ENCODE measurements at regions not wholly inside any gene's neighbourhood (a gene's known extent, or its start where the extent isn't known, plus 50 kb on each side); places are given as distances from the start of the nearest gene placed in this dataset.
"Not testable (repeated sequence)": the region's sequence is repeated elsewhere in the genome, so short reads cannot be mapped to it uniquely, and the experiment has no call there.

DNA sequence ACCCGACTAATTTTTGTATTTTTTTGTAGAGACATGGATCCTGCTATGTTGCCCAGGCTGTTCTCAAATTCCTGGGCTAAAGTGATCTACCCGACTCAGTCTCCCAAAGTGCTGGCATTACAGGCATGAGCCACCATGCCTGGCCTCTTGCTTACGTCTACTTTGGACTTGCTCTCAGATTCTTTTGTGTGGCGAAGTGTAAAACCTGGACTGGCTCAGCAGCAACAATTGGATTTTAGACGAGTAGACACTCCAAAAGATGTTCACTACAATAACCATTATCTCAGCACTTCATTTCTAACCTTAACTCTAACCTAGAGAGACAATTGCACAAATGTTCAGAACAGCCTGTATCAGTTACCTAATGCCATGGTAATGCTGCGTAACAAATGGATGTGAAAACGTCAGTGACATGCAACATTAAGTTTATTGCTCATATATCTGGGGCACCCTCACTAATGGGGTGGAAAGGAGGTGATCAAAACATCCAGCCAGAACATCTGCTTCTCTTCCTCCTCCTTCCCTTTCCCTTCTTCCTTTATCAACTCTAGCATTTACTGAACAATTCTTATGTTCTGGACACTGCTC lies 124.9 kb upstream of the MRI1 start:
- DNase-seq (ENCODE audit: low spot score) = no peak
- intact Hi-C loops (cut with micrococcal nuclease) = no loop called here

DNA sequence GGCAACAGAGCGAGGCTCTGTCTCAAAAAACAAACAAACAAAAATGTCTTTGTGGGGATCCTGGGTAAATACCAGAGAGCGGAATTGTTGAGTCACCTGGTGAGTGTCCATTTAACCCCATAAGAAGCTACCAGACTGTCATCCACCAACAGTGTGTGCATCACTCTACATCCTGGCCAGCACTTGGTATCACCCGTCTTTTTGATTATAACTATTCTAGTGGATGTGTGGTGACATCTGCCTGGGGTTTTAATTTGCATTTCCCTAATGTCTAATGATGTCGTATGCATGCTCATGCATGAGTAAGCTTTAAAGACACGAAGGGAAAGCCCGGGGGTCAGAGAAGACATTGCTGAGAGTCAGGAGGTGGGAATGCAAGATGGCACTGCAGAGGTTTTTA lies 126.7 kb upstream of the MRI1 start:
- no peaks in the 10 kb centered on the region for H3K36me3 Mint-ChIP-seq (ENCODE audit: low read depth)
- no peak for DNase-seq (ENCODE audit: low spot score)
- peaks cover 4% of the 10 kb centered on the region for H3K9me3 Mint-ChIP-seq
- peaks cover 6% of the 10 kb centered on the region for H3K27me3 Mint-ChIP-seq (ENCODE audit: insufficient read depth)
- no peak overlapping the region for H3K27ac Mint-ChIP-seq
- H3K4me3 Mint-ChIP-seq = no peak overlapping the region
- intact Hi-C loops (cut with micrococcal nuclease) = no loop called here
- H3K4me1 Mint-ChIP-seq (ENCODE audit: low read depth) = no peaks in the 10 kb centered on the region

More for the DNA sequence above, 124.9 kb upstream of the MRI1 start:
- H3K36me3 Mint-ChIP-seq (ENCODE audit: low read depth) = no peaks in the 10 kb centered on the region
- H3K27me3 Mint-ChIP-seq (ENCODE audit: insufficient read depth) = no peaks in the 10 kb centered on the region
- no peaks in the 10 kb centered on the region for H3K4me1 Mint-ChIP-seq (ENCODE audit: low read depth)
- H3K27ac Mint-ChIP-seq = no peak overlapping the region
- H3K4me3 Mint-ChIP-seq = no peak overlapping the region
- H3K9me3 Mint-ChIP-seq = peaks cover 4% of the 10 kb centered on the region

DNA sequence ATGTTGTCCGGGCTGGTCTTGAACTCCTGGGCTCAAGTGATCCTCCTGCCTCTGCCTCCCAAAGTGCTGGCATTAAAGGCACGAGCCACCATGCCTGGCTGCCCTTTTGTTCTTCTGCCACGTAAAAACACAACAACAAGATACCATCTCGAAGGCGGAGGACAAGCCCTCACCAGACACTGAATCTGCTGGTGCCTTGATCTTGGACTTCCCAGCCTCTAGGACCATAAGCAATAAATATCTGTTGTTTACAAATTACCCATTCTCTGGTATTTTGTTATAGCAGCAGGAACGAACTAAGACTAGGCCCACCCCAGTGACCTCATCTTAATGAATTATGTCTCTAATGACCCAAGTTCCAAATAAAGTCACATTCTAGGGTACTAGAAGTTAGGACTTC lies 128.4 kb upstream of the CACNA1A start:
- peaks cover 6% of the 10 kb centered on the region for H3K27me3 Mint-ChIP-seq (ENCODE audit: insufficient read depth)
- H3K27ac Mint-ChIP-seq = no peak overlapping the region
- no peak for DNase-seq (ENCODE audit: low spot score)
- H3K36me3 Mint-ChIP-seq (ENCODE audit: low read depth) = no peaks in the 10 kb centered on the region
- intact Hi-C loops (cut with micrococcal nuclease) = no loop called here
- no peaks in the 10 kb centered on the region for H3K4me1 Mint-ChIP-seq (ENCODE audit: low read depth)
- H3K4me3 Mint-ChIP-seq = no peak overlapping the region
- H3K9me3 Mint-ChIP-seq = peaks cover 4% of the 10 kb centered on the region

DNA sequence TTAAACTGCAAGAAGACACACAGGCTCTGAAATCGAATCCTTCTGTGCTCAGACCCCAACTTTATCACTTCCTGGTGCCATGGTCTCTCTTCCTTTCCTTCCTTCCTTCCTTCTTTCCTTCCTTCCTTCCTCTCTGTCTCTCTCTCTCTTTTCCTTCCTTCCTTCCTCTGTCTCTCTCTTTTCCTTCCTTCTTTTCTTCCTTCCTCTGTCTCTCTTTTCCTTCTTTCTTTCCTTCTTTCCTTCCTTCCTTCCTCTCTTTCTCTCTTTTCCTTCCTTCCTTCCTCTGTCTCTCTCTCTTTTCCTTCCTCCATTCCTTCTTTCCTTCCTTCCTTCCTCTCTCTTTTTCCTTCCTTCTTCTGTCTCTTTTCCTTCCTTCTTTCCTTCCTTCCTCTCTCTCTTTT lies 127.2 kb upstream of the CACNA1A start:
- Mint-ChIP-seq H3K27ac (no peak overlapping the region), H3K36me3 (ENCODE audit: low read depth) (no peaks in the 10 kb centered on the region), H3K27me3 (ENCODE audit: insufficient read depth) (peaks cover 6% of the 10 kb centered on the region), H3K9me3 (no peaks in the 10 kb centered on the region), H3K4me3 (no peak overlapping the region), H3K4me1 (ENCODE audit: low read depth) (no peaks in the 10 kb centered on the region)
- intact Hi-C loops (cut with micrococcal nuclease) = no loop called here
- DNase-seq (ENCODE audit: low spot score) = no peak

DNA sequence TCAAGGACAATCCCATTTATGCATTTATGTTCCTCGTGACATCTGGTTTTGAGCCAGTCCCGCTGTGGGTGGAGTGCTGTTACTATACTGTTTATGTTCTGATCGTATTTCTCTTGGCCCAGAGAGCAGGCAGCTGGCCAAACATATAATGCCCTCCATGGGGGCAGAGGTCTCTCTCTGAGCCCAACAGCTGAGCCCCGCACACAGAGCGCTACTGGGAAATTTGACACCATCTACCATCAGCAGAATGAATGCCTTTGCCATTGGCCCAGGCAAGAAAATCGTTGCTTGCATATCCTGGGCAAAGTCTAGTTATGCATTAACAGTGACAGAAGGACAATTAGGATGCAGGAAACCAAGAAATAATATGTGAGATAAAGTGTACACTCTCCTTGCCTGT lies 126.8 kb upstream of the CACNA1A start:
- H3K4me1 Mint-ChIP-seq (ENCODE audit: low read depth) = no peaks in the 10 kb centered on the region
- no peak overlapping the region for H3K27ac Mint-ChIP-seq
- intact Hi-C loops (cut with micrococcal nuclease) = no loop called here
- DNase-seq (ENCODE audit: low spot score) = no peak
- H3K36me3 Mint-ChIP-seq (ENCODE audit: low read depth) = no peaks in the 10 kb centered on the region
- H3K4me3 Mint-ChIP-seq = no peak overlapping the region
- peaks cover 6% of the 10 kb centered on the region for H3K27me3 Mint-ChIP-seq (ENCODE audit: insufficient read depth)
- no peaks in the 10 kb centered on the region for H3K9me3 Mint-ChIP-seq

DNA sequence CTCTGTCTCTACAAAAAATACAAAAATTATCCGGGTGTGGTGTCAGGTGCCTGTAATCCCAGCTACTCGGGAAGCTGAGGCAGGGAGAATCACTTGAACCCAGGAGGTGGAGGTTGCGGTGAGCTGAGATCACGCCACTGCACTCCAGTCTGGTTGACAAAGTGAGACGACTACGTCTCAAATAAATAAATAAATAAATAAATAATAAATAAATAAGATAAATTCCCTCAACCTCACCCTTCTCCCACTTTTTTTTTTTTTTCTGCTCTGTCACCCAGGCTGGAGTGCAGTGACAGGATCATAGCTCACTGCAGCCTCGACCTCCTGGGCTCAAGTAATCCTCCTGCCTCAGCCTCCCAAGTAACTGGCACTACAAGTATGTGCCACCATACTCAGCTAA lies 125.9 kb upstream of the CACNA1A start:
- H3K27me3 Mint-ChIP-seq (ENCODE audit: insufficient read depth); H3K36me3 Mint-ChIP-seq (ENCODE audit: low read depth): not testable (repeated sequence)

DNA sequence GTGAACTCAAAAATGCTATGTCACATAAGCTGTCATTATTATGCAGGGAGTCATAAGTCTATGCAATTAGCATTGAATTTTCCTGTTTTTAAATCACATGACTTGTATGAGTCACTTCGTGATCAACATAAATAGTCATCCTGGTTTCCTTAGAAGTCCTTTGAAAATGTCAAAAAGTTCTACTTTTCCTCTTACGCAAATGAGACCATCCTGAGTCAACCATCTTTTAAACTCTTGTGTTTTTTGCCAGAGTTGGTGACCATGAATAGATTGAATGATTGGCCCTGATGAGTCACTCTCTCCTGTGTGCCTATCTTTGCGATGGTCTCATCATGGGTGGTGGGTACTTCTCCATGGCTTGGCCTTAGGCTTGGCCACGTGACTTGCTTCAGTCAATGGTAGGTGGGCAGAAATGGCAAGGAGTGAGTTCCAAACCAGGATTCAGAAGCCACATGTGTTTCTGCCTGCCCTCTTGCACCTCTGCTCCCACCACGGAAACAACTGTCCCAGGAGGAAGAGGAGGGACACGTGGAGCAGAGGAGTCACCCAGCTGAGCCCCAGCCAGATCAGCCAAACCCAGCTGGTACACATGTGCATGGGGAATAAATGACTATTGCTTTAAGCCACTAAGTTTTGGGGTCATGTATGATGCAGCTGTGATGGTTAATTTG lies 123.5 kb upstream of the CACNA1A start:
- DNase-seq (ENCODE audit: low spot score) = no peak
- no peak overlapping the region for H3K27ac Mint-ChIP-seq
- H3K27me3 Mint-ChIP-seq (ENCODE audit: insufficient read depth) = peaks cover 12% of the 10 kb centered on the region
- no peak overlapping the region for H3K4me3 Mint-ChIP-seq
- no peaks in the 10 kb centered on the region for H3K9me3 Mint-ChIP-seq
- H3K4me1 Mint-ChIP-seq (ENCODE audit: low read depth) = no peaks in the 10 kb centered on the region
- intact Hi-C loops (cut with micrococcal nuclease) = no loop called here
- no peaks in the 10 kb centered on the region for H3K36me3 Mint-ChIP-seq (ENCODE audit: low read depth)

More for the DNA sequence above, 125.9 kb upstream of the CACNA1A start:
- H3K4me3 Mint-ChIP-seq; H3K27ac Mint-ChIP-seq; H3K4me1 Mint-ChIP-seq (ENCODE audit: low read depth); intact Hi-C loops (cut with micrococcal nuclease); DNase-seq (ENCODE audit: low spot score); H3K9me3 Mint-ChIP-seq: not testable (repeated sequence)

DNA sequence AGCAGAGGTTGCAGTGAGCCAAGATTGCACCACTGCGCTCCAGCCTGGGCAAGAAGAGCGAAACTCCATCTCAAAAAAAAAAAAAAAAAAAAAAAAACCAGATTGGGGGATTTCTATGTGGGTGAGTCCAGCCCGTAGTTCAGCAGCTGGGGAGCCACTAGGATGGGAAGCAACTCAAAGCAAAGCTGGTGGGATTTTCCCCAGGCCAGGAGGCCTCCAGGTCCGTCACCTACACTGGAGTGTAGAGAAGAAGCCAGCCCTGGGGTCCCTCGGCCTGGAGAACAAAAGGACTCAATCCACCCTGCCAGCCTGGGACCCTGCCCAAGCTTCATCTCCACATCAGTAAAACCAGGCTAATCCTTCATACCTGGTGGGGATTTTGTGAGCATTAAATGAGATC lies 121.3 kb upstream of the CACNA1A start:
- no peaks in the 10 kb centered on the region for H3K9me3 Mint-ChIP-seq

DNA sequence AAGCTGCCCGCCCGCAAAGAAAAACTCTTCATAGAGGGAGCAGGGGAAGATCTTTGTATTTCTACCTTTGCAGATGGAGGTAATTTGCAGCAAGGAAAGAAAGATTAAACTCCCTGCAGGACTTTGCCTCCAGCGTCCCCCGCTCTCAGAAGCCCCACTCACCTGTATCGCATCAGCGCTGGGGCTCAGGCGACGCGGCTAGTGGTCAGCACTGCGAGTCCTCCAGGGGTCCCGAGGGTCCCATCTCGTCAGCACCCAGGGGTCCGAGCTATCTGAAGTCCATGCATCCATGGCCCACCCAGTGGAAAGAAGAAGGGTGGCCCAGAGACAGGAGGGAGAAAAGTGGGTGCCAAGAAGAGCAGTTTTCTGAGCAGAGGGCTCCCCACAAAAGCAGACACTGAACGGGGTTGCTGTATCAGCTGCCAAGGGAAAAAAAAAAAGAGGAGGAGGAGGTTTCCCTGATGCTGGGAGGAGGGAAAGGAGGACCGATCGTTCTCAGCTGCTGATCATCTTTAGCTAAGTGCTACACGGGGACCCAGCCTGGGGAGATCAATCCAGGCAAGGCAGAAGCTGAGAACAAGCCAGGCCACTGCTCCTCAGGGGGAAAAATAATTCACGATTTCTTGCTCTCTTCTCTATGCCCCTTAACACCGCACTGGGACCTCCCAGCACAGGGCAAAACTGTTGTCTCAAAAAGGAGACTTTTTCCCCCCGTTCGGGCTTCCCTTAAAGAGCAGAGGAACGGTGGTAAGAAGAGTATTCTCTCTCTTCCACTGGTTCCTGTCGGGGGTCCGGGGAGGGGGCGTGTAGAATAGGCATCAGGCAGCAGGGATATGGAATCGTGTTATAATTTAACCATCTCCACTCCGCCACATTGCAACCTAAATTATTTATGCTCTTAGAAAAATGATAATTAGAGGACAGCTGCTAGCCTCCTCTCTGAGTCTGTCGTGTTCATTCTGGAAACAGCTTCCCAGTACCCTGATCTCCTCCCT lies 117.7 kb upstream of the CACNA1A start:
- no peak overlapping the region for H3K4me3 Mint-ChIP-seq
- no peak for DNase-seq (ENCODE audit: low spot score)
- no peaks in the 10 kb centered on the region for H3K4me1 Mint-ChIP-seq (ENCODE audit: low read depth)
- H3K27me3 Mint-ChIP-seq (ENCODE audit: insufficient read depth) = peaks cover 21% of the 10 kb centered on the region
- intact Hi-C loops (cut with micrococcal nuclease) = no loop called here
- H3K36me3 Mint-ChIP-seq (ENCODE audit: low read depth) = no peaks in the 10 kb centered on the region
- H3K9me3 Mint-ChIP-seq = no peaks in the 10 kb centered on the region
- H3K27ac Mint-ChIP-seq = no peak overlapping the region

More for the DNA sequence above, 121.3 kb upstream of the CACNA1A start:
- Mint-ChIP-seq H3K4me1 (ENCODE audit: low read depth) (no peaks in the 10 kb centered on the region), H3K27me3 (ENCODE audit: insufficient read depth) (peaks cover 19% of the 10 kb centered on the region), H3K4me3 (no peak overlapping the region), H3K27ac (no peak overlapping the region), H3K36me3 (ENCODE audit: low read depth) (no peaks in the 10 kb centered on the region)
- intact Hi-C loops (cut with micrococcal nuclease) = no loop called here
- DNase-seq (ENCODE audit: low spot score) = no peak

DNA sequence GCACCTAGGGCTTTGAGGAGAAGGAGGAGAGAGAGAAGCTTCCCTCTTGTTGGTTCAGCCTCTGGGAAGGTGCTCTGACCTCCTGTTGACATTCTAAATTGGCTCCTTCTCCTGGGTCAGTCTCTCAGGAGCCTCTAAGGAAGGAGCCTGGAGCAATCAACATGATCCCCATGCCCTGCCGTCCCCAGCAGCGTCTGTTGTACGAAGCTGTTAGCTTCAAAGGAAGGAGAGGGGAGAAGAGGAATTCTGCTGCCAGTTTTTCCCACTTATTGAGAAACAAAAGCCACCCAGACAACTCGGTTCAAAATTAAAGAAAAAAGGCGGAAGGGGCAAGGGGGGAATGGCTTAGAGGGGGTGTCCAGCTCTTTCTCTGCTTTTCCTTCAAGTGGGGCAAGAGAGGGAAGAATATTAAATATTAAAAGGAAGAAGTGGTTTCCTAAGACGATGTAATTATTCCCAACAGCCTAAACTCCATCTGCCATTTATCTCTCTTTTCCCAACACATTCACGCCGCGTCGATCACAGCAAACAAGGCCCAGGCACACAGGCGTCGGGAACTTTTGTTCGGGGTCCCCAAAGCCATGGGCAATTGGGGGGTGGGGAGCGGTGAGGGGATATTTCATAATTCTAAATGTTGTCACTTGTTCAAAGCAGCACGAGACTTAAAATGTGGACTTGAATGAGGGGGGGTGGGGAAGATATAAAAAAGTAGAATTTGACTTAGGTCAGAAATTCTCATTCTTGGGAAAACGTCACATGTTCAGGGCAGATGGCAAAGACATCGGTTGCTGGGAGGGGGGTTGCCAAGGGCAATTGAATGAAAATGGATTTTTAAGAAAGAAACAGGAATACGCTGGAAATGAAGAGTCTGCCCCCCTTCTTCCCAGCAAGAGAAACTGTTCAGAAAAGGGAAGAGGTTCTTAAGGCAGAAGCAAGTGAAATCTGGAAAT lies 116.8 kb upstream of the CACNA1A start:
- Mint-ChIP-seq H3K27me3 (ENCODE audit: insufficient read depth) (peaks cover 25% of the 10 kb centered on the region), H3K27ac (no peak overlapping the region)
- intact Hi-C loops (cut with micrococcal nuclease) = no loop called here

DNA sequence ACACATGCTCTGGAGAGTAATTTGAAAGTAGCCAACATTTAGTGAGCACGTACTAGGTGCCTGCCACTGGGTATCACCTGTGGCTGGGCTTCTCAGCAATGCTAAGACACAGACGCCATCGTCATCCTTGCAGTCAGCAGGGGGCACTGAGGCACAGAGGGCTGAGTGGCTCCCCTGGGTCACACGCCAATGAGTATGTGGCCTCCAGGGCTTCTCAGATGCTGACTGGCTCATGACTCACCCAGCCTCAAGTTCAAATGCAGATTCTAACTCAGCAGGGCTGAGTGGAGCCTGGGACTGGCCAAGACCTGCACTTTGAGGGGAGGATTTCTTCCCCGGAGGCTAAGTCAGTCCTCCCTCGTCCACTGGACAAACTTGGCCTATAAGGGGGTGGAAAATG lies 115.1 kb upstream of the CACNA1A start:
- Mint-ChIP-seq H3K9me3 (no peaks in the 10 kb centered on the region), H3K27me3 (ENCODE audit: insufficient read depth) (peaks cover 28% of the 10 kb centered on the region), H3K4me1 (ENCODE audit: low read depth) (no peaks in the 10 kb centered on the region), H3K4me3 (no peak overlapping the region), H3K27ac (no peak overlapping the region), H3K36me3 (ENCODE audit: low read depth) (no peaks in the 10 kb centered on the region)
- intact Hi-C loops (cut with micrococcal nuclease) = no loop called here
- no peak for DNase-seq (ENCODE audit: low spot score)

More for the DNA sequence above, 116.8 kb upstream of the CACNA1A start:
- Mint-ChIP-seq H3K4me1 (ENCODE audit: low read depth) (no peaks in the 10 kb centered on the region), H3K4me3 (no peak overlapping the region), H3K36me3 (ENCODE audit: low read depth) (no peaks in the 10 kb centered on the region), H3K9me3 (no peaks in the 10 kb centered on the region)
- no peak for DNase-seq (ENCODE audit: low spot score)

DNA sequence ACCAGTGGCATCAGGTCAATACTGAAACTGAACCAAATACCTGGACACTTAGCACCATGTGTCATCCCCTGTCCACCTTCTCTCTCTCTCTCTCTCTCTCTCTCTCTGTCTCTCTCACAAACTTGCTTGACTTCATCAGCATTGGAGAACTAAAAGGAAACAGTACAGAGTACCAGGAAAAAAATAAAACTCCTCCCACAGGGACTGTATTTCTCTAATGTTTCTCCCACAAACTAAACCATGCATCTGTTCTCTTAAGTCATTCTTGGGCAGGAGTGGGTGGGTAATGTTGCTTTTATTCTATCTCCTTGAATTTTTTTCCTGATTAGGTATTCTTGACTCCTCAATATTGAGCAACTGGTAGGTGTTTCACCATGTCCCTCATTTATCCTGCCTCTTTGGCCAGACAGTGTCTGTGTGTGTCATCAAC lies 112.9 kb upstream of the CACNA1A start:
- no peaks in the 10 kb centered on the region for H3K36me3 Mint-ChIP-seq (ENCODE audit: low read depth)
- DNase-seq (ENCODE audit: low spot score) = no peak

More for the DNA sequence above, 112.9 kb upstream of the CACNA1A start:
- peaks cover 20% of the 10 kb centered on the region for H3K27me3 Mint-ChIP-seq (ENCODE audit: insufficient read depth)
- H3K9me3 Mint-ChIP-seq = no peaks in the 10 kb centered on the region
- H3K4me3 Mint-ChIP-seq = no peak overlapping the region
- intact Hi-C loops (cut with micrococcal nuclease) = no loop called here
- H3K27ac Mint-ChIP-seq = no peak overlapping the region
- H3K4me1 Mint-ChIP-seq (ENCODE audit: low read depth) = no peaks in the 10 kb centered on the region

Measured in activated T-helper 1 cell treated with anti-CD3 and anti-CD28 coated beads, Interleukin-12 subunit alpha, Interleukin-12 subunit beta, Interleukin-2, Interleukin-4 antibody, amounts not matched to agents 30 ng/mL and 10 ng/mL and 1 ng/mL, durations not matched to agents 14 hours and 24 hours and 36 hours (primary cell).